HG02852 (cell line): ENCODE measurements at regions not wholly inside any gene's neighbourhood (a gene's known extent, or its start where the extent isn't known, plus 50 kb on each side); places are given as distances from the start of the nearest gene placed in this dataset.
A peak's percentile ranks its signal among the peaks of the same experiment; 100 is the strongest.
"Not testable (repeated sequence)": the region's sequence is repeated elsewhere in the genome, so short reads cannot be mapped to it uniquely, and the experiment has no call there.

Source experiments
- ATAC-seq: cut with Tn5 transposase; IDR thresholded peaks from one replicate; pipeline ENCODE4 v1.9.1; 2021; ENCODE audit warnings: mild to moderate bottlenecking, moderate library complexity; ENCODE audit not compliant: unreplicated experiment

DNA sequence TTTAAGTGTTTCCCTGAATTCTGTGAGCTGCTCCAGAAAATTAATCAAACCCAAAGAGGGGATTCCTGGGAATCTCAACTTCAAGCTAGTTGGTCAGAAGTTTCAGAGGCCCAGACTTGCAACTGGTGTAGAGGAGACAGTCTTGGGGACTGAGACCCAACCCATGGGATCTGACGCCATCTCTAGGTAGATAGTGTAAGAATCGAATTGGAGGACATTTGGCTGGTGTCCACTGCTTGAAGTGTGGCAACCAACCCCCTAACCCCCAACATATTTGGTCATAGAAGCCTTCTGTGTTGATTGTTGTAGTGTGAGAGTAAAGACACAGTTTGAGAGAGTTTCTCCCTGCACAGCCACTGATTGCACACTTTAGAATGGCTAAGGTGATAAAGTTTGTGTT is 103.5 kb upstream of the CARMIL1 start:
- no peak for ATAC-seq

DNA sequence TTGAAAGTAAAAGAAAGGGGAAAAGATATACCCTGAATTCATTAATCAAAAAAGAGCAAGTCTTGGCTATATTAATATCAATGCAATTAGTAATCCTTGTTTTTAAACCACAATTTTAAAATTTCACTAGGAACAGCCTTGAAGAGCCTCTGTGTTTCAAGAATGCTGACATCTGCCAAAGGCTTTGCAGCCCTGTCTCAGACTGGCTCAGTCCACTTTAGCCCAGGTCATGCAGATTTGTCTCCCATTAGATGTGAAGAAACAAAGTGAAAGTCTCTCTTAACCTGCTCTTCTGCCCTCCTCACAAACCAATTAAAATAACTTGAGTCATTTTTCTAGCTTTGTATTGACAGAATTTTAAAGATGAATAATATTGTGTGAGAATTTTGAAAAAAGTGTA is 102.7 kb upstream of the CARMIL1 start:
- ATAC-seq: no peak

DNA sequence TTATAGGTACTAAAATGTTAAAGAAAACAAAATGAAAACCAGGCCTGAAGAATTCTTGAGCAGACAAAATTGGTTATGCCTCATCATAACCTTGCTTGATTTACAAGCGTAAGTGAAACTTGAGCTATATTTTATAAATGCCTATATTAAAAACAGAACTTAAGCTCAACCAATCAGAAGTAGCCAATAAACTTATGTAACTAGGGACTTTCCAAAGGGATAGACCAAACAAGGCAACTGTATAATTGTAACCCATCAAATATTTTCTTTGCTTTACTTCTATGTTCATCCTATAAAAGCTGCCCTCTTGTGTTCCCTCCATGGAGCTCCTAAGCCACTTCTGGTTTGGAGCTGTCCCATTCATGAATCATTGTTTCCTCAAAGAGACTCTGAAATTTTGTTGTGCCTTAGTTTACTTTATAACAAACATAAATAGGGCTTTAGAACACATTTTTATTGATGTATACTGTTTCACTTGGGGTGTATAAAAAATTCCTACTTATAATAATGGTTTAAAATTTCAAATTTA is 101.6 kb upstream of the CARMIL1 start:
- ATAC-seq: no peak

DNA sequence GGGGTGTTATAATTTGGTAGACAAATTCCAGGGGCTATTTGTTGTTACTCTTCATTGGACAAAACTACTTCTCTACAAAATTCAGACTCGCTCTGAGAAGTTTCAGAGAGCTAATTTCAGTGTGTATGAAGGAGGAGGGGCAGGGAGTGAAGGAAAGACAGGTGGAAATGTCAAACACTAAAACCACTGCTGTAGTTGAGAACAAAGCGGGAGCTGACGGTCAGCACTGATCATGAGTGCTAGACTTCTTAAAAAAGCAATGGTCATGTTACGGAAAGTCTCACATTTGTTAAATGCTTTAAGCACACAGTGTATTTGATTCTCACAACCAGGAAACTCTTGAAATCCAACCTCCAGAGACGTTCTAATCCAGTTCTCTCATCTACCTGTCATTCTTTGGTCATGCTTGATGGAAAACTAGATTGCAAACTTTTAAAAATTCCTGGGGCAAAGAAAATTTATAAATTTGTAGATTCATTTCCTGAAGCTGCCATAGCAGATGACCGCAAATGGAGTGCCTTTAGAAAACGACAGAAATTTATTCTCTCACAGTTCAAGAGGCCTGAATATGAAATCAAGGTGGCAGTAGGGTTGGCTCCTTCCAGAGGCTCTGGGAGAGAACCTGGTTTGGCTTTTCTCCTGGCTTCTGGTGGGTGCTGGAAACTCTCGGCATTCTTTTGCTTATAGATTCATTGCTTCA is 100.7 kb upstream of the CARMIL1 start:
- no peak for ATAC-seq

DNA sequence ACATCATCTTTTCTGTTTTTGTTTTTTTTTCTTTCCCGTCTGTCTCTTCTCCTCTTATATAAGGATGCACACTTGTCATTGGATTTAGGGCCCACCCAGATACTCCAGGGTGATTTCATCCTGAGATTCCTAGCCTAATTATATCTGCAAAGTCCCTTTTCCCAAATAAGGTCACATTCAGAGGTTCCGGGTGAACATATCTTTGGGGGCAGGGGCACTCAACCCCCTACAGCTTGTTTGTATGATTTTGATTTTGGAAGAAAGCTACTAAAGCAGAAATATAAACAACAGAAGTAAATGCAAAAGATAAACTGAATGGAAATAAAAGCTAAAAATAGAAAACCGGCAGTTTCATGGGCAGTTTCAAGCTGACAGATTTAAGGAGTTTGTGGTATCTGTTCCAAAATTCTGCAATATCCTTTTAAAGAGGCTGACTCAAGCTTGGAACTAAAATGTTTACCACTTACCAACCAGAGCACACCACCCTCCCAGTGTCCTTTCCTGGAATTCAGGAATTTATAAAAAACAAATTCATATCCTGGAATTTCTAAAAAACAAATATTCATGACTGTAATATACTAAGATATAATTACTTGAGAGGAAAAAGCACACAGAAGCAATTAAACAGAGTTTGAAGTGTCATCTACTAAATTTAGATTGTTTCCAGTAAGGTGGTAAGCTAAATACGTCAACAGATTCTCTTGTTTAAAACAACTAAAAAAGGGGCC is 100.0 kb upstream of the CARMIL1 start:
- ATAC-seq: no peak

DNA sequence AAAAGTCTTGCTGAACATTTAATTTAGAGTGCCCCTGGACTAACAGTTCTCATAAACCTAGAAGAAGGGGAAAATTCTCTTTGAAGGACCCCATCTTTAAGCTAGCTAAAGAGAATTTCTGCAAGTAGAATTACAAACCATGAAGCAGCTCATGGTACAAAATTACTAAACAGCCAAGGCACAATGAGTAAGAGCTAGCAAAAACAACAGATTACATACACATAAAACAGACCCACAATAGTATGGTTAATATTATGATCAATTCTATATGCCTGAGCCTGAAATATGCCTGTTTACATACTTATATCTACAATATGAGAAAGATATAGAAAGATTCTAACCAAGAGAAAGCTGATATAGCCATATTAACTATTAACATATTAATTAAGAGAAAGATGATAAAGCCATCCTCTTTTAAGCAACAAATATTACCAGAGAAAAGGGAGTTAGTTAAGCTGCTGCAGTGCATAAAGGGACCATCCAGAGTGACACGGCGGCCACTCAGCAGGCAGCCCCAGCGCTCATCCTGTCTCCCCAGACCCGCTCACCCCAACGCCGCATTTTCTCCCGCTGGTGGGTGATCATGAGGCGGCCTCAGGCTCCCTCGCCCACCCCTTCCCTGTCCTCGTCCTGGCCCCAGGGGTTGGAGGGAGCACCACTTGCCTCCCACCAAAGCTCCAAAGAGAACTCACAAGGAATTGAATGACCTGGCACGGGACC is 98.4 kb upstream of the CARMIL1 start:
- no peak for ATAC-seq

DNA sequence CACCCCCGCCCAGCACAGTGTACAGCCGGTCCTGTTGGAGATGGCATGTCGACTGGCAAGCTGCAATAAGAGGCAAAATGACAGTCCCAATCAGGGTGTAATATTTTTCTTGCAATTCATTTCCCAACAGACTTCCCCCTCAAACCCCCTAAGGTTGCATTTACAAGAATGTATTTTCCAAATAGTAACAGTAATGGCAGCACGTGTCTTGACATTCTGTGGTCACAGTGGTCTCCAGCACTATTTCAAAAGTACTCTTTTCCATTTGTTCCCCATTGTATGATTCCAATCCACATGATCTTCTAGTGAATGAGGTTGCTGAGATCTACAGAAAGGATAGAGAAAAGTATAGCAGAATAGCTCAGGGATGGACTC is 97.8 kb upstream of the CARMIL1 start:
- no peak for ATAC-seq

DNA sequence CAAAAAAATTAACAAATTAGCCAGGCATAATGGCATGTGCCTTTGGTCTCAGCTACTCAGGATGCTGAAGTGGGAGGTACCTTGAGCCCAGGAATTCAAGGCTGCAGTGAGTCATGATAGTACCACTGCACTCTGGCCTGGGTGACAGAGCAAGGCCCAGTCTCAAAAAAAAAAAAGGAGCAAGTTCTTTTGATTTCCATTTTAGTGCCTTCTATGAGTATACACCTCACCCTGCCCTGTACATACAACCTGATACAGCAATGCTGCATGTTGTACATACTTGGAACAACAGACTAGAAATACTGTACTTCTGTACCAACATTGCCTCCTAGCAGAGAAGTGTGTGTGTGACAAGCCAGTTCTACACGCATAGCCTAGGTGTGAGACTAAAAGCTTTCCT is 97.3 kb upstream of the CARMIL1 start:
- ATAC-seq: no peak

DNA sequence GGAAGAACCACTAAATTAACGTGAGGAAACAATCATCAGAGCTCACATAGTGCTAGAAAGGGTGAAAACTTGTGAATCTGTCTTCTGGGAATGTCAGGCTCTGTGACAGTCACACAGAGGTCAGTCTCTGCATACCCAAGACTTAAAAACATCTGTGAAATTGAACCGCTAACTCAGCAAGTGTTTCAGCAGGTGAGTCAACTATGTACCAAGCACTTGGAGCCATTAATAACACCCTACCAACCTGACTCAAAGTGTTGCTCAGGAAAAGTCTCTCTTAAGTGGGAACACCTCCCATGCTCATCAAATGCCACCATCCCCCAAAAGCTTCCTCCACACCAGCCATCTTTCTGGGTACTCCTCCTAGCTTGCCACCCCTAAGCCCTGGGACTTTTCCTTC is 92.3 kb upstream of the CARMIL1 start:
- ATAC-seq: peak; percentile 59

DNA sequence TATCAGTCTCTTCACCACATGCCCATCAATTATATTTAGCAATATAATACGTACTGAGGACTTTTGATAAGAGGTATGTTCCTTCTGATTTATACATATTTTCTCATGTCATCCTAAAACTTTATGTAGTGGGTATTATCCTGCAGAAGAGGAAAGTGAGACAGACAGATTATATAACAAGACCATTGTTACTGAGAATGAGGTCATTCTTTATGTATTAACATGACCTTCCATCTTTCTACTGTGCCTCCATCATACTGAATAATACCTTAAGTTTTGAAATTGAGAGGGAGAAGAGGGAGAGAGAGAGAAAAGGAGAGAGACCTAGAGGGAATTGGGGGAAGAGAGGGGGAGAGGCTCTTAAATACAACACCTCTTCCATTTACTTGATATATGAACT is 90.9 kb upstream of the CARMIL1 start:
- ATAC-seq: no peak

DNA sequence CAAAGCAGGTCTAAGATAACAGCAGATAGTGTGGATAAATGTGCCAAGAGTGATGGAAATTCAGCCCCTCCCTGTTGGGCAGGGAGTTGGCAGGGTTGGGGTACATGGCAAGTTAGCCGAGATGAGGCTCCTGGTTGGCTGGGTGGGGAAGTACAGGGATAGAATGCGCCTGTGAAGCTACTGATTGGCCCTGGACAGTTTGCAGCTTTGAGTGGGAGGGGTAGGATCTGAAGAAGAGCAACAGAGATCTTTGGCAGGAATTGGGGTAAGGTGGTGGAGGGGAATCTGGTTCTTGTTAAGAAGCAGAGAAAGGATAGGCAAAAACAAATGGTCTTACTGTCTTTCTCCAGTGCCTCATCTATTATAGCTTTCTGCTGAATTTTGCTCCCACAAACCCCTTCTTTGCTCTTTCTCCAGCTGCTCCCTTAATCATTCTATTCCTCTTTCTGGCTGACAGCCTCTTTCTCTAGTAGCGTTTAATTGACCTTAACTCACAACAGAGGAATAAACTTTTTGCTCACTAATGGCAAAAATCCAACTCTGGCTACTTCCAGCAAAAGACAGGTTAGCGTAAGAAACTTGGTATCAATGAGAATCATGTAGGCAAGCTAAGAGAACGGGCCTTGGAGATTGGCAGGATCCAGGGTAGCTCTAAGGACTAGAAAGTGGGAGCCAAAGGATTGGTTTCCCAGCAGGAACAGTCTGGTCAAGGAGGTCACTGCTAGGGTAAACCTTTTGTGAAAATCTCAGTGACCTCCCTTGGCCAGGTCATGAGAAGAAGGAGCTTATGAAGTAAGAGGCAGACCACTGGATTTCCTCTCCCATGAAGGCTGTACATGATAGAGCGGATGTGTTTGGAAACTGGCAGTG is 86.3 kb upstream of the CARMIL1 start:
- no peak for ATAC-seq

DNA sequence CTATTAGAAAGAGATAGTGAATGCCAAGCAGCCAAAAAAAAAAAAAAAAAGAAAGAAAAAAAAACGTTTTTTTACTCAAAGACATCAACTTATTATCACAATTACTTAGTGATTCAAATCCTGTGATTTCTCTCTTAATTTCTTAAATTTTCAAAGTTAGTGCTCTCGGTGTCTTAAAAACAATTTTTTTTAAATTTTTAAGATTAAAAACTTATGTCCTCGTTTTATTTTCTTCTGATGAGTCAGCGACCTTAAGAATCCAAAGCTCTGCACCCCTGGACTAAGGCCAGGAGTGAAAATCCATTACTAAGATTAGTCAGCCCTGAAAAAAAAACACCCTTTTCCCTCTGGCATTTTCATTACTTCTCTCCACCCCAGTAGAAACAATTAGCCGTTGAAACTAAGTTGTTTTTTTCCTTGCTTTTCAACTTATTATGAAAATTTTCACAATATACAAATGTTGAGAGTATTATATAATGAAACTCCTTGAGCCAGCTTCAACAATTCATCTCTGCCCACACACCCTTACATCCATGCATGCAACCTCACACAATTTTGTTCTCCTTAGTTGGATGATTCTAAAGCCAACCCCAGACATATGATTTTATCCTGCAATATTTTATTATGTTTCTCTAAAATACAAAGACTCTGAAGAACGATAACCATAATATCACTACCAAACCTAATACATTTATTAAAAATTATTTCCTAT is 85.6 kb upstream of the CARMIL1 start:
- no peak for ATAC-seq

DNA sequence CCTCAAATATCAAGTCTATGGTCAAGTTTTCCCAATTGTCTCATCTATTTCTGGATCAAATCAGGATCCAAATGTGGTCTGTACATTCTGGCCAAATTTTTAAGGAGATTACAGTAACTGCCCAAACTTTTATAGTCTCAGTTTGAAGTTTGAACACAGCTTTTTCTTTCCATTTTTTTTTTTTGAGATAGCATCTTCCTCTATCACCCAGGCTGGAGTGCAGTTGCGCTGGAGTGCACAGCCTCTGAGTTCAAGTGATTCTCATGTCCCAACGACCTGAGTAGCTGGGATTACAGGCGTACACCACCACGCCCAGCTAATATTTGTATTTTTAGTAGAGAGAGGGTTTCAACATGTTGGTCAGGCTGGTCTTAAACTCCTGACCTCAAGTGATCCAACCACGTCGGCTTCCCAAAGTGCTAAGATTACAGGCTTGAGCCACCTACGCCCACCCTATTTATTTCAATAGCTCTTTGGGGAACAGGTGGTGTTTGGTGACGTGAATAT is 84.9 kb upstream of the CARMIL1 start:
- ATAC-seq: no peak

DNA sequence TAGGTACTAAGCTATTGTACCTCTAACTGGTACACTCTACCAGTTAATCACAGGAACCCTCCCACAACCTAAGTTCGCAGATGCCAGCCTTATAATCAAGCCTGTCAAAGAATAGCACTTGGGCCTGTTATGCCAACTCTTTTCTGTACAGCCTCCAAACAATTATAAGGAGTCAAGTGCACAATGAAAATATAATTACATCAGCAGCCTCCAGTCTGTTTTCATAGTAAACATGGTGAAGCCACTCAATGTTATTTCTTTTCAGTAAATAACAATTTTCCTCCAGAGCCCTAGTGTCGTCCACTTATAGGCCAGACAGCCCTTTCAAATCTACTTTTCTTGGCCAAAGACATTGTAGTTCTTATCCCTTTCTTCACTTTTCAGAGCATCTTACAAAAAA is 82.7 kb upstream of the CARMIL1 start:
- no peak for ATAC-seq

DNA sequence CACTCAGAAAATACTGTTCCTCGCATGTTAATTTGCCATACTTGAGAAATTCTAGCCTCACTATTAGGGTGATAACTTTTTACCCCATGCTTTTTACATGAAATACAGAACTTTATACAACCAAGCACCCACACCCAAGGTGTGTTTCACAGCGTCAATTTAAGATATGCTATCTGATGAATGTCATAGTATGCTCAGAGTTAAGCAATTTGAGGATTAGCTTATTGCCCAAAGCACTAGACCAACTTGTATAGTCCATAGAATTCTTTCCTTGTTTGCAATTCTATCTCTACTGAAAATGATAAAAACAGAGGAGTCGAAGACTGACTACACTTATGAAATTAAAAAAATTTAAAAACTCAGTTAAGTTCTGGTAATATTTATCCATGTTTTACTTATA is 82.1 kb upstream of the CARMIL1 start:
- ATAC-seq: no peak

DNA sequence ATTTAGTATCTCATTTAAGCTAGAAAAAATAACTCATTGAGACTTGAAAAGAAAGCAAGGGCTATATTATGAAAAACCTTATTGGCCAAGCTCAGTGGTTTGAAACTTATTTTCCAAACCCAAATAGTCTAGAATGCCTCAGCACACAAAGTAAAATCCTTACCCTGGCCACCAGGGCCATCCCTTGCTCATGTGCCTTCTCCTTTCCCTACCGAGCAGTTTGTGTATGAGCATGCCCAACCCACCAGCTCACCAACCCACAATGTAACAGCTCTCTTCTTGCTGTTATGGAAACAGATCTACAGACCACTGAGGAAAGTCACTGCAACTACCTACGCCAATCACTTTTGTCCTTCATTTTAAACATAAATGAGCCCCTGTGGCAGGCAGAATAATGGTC is 79.6 kb upstream of the CARMIL1 start:
- no peak for ATAC-seq

DNA sequence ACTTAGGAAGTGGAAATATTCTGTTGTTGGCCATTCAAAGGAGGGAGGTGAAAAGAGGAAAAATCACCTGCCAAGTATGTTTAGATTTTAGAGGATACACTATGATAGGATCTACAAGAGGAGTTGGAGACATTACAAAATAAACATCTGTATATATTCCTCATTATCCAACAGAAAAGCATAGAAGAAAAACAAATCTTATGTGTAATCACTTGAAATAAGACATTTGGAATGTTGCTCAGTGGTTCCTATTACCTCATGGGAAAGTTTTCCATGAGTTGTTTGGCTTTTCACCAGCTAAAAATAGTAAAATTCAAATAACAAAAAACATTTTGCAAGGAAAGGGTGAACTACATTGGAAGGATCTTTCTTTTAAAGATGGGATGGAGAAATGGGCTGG is 76.7 kb upstream of the CARMIL1 start:
- ATAC-seq: no peak

DNA sequence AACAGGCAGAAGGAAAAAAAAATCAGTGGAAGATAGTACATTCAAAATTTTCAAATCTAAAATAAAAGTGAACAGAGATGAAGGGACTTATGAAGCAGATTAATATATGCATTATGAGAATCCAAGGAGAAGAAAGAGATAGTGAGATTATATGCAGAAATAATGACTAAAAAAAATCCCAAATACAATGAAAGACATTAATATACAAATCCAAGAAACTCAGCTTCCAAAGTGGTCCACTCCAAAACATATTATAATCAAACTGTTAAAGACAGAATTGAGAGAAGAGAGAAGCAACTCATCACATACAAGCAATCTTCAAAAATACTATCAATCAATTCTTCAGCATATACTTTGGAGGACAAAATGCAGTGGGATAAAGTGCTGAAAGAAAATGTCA is 73.5 kb upstream of the CARMIL1 start:
- ATAC-seq: no peak

DNA sequence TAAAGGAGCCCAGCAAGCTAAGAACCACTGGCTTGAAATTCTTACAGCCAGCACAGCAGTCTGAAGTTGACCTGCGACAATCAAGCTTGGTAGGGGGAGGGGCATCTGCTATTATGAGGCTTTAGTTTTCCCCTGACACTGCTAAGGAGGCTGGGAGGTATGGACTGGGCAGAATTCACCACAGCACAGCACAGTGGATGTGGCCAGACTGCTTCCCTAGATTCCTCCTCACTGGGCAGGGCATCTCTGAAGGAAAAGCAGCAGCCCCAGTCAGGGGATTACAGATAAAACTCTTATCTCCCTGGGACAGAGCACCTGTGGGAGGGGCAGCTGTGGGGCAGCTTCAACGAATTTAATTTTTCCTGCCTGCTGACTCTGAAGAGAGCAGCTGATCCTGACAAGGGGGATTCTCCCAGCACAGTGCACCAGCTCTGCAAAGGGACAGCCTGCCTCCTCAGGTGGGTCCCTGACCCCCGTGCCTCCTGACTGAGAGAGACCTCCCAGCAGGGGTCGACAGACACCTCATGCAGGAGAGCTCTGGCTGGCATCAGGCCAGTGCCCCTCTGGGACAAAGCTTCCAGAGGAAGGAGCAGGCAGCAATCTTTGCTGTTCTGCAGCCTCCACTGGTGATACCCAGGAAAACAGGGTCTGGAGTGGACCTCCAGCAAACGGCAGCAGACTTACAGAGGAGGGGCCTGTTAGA is 71.6 kb upstream of the CARMIL1 start:
- ATAC-seq: not testable (repeated sequence)

DNA sequence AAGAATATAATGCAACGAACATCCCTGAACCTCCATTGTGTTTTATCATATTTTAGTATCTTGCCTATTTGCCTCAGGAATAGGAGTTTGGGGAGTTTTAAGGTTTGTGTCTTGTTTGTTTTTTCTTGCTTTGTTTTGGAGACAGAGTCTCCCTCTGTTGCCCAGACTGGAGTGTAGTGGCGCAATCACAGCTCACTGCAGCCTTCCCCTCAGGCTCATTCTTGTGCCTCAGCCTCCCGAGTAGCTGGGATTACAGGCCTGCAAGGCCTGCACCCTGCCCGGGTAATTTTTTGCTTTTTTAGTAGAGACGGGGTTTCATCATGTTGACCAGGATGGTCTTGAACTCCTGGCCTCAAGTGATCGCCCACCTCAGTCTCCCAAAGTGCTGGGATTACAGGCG is 63.3 kb upstream of the CARMIL1 start:
- no peak for ATAC-seq
